Neural progenitor cell (in vitro differentiated cells): ENCODE measurements at regions not wholly inside any gene's neighbourhood (a gene's known extent, or its start where the extent isn't known, plus 50 kb on each side); places are given as distances from the start of the nearest gene placed in this dataset.
A peak's percentile ranks its signal among the peaks of the same experiment; 100 is the strongest.

Experiments used
- DNase-seq: peaks from one replicate; pipeline ENCODE4 v3.0.0-alpha.2; 2016; ENCODE audit warnings: low spot score
- H2AFZ ChIP-seq: fragments of 200-600 bp; sonication (generic); replicated peaks from 2 replicates; pipeline ENCODE4 v1.6.1; 2016; ENCODE audit warnings: antibody characterized with exemption
- H3F3A ChIP-seq: fragments of 200-600 bp; sonication (generic); 2 replicates; pipeline ENCODE4 v1.6.1; 2016; ENCODE audit warnings: antibody characterized with exemption, low read depth
- H3K27ac ChIP-seq: fragments of 200-600 bp; sonication (generic); 2 replicates; pipeline ENCODE4 v1.5.1; 2016; ENCODE audit warnings: mild to moderate bottlenecking
- H3K27me3 ChIP-seq: fragments of 200-600 bp; sonication (generic); 2 replicates; pipeline ENCODE4 v1.6.1; 2016; ENCODE audit warnings: mild to moderate bottlenecking, moderate library complexity
- H3K36me3 ChIP-seq: fragments of 200-600 bp; sonication (generic); 2 replicates; pipeline ENCODE4 v1.5.1; 2016
- H3K4me1 ChIP-seq: fragments of 200-600 bp; sonication (generic); 2 replicates; pipeline ENCODE4 v1.6.1; 2016; ENCODE audit warnings: mixed run types
- H3K4me2 ChIP-seq: fragments of 200-600 bp; sonication (generic); 2 replicates; pipeline ENCODE4 v1.6.1; 2016
- H3K4me3 ChIP-seq: fragments of 200-600 bp; sonication (generic); 2 replicates; pipeline ENCODE4 v1.5.1; 2016
- H3K79me2 ChIP-seq: fragments of 200-600 bp; sonication (generic); 2 replicates; pipeline ENCODE4 v1.6.1; 2016; ENCODE audit warnings: low read depth
- H3K9ac ChIP-seq: fragments of 200-600 bp; sonication (generic); 2 replicates; pipeline ENCODE4 v1.6.1; 2016
- H3K9me3 ChIP-seq: fragments of 200-600 bp; sonication (generic); 2 replicates; pipeline ENCODE4 v1.5.1; 2016; ENCODE audit warnings: low read depth
- H4K20me1 ChIP-seq: fragments of 200-600 bp; sonication (generic); 2 replicates; pipeline ENCODE4 v1.6.1; 2016; ENCODE audit warnings: low read depth
- H3K27ac Mint-ChIP-seq: 3 replicates; pipeline ENCODE4 v1.8.0; 2021; ENCODE audit warnings: mixed read lengths
- H3K27me3 Mint-ChIP-seq: 2 replicates; pipeline ENCODE4 v1.8.0; 2022; ENCODE audit warnings: low read depth, mild to moderate bottlenecking, inconsistent platforms, moderate library complexity, mixed read lengths; ENCODE audit not compliant: insufficient read depth
- H3K36me3 Mint-ChIP-seq: 3 replicates; pipeline ENCODE4 v1.8.0; 2021; ENCODE audit warnings: mixed read lengths
- H3K4me1 Mint-ChIP-seq: 3 replicates; pipeline ENCODE4 v1.8.0; 2021; ENCODE audit warnings: mixed read lengths
- H3K4me3 Mint-ChIP-seq: 3 replicates; pipeline ENCODE4 v1.8.0; 2021; ENCODE audit warnings: mild to moderate bottlenecking, moderate library complexity, mixed read lengths
- H3K9me3 Mint-ChIP-seq: 3 replicates; pipeline ENCODE4 v1.8.0; 2020; ENCODE audit warnings: mixed read lengths
- EZH2 ChIP-seq: fragments of 200-600 bp; sonication (generic); IDR thresholded peaks from 2 replicates; pipeline ENCODE4 v1.6.1; 2017; ENCODE audit warnings: antibody characterized with exemption, mild to moderate bottlenecking, moderate library complexity
- EZH2phosphoT487 ChIP-seq: fragments of 200-600 bp; sonication (generic); IDR thresholded peaks from 2 replicates; pipeline ENCODE4 v1.6.1; 2017; ENCODE audit warnings: antibody characterized with exemption
- TF ChIP-seq, protein P1 (sequence below): fragments of 200-600 bp; sonication (generic); IDR thresholded peaks from 2 replicates; pipeline ENCODE4 v1.5.1; 2017; ENCODE audit warnings: antibody characterized with exemption, mild to moderate bottlenecking

DNA sequence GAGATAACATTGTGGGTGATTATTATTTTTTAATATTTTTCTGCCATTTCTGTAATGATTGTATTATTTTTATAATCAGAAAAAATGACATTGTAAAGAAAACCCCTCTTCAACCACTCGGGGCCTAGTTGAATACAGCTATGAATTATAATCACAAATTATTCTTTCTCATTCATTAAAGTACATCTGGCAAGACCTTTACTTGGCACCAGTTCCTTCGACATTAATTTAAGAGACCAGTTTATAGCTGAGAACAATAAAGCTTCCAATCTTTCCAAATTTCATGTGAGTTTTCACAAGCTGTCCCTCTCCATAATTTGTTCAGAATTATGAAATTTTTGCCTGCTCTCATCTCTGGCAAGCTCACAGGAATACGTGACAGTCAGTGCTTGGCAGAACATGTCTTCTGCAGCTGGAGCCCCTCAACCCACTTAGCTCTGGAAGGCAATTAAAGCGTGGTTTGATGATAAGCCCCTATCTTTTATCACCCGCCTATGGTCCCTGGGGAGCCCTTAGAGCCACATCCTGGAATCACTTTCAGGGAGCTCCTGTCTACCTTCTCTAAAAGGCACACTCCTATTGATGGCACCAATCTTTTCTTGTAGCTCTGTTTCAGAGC, 201.8 kb upstream of the PRNP start:
- Mint-ChIP-seq H3K27me3 (no peaks in the 10 kb centered on the region), H3K36me3 (no peaks in the 10 kb centered on the region), H3K27ac (no peak overlapping the region), H3K9me3 (no peaks in the 10 kb centered on the region), H3K4me1 (no peaks in the 10 kb centered on the region), H3K4me3 (no peak overlapping the region)
- Histone ChIP-seq H2AFZ (peak overlapping the region; percentile 63), H3K4me2 (no peak overlapping the region), H3K27me3 (no peaks in the 10 kb centered on the region), H3K27ac (no peak overlapping the region), H3K9ac (no peak overlapping the region), H3K36me3 (no peaks in the 10 kb centered on the region), H3K79me2 (no peaks in the 10 kb centered on the region), H3K4me3 (no peak overlapping the region), H3F3A (no peaks in the 10 kb centered on the region), H4K20me1 (no peaks in the 10 kb centered on the region), H3K9me3 (no peaks in the 10 kb centered on the region), H3K4me1 (no peaks in the 10 kb centered on the region)
- TF ChIP-seq, protein P1, sequence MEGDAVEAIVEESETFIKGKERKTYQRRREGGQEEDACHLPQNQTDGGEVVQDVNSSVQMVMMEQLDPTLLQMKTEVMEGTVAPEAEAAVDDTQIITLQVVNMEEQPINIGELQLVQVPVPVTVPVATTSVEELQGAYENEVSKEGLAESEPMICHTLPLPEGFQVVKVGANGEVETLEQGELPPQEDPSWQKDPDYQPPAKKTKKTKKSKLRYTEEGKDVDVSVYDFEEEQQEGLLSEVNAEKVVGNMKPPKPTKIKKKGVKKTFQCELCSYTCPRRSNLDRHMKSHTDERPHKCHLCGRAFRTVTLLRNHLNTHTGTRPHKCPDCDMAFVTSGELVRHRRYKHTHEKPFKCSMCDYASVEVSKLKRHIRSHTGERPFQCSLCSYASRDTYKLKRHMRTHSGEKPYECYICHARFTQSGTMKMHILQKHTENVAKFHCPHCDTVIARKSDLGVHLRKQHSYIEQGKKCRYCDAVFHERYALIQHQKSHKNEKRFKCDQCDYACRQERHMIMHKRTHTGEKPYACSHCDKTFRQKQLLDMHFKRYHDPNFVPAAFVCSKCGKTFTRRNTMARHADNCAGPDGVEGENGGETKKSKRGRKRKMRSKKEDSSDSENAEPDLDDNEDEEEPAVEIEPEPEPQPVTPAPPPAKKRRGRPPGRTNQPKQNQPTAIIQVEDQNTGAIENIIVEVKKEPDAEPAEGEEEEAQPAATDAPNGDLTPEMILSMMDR = no peak
- TF ChIP-seq EZH2phosphoT487 (no peak), EZH2 (no peak)
- DNase-seq = no peak

DNA sequence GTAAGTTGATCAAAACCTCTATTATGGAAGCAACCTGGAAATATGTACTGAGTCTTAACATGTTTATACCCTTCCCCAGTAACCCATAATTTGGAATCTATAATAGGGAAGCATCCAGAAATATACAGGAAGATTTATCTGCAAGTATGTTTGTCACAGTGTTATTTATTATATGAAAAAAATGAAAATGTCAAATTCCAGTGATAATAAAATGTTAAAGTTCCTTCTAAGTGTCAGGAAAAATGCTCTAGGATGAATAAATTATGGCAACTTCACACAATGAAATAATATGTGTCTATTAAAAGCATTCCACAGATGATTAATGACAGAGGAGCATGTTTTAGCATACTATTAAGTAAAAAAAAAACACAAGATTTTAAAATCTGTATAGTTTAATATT, 202.3 kb upstream of the PRNP start:
- Histone ChIP-seq H3K27me3 (no peaks in the 10 kb centered on the region), H4K20me1 (no peaks in the 10 kb centered on the region), H3K4me1 (no peaks in the 10 kb centered on the region), H3K9me3 (no peaks in the 10 kb centered on the region), H3K4me3 (no peak overlapping the region), H3K27ac (no peak overlapping the region), H3K9ac (no peak overlapping the region), H3K79me2 (no peaks in the 10 kb centered on the region), H3F3A (no peaks in the 10 kb centered on the region), H3K4me2 (no peak overlapping the region), H2AFZ (no peak overlapping the region), H3K36me3 (no peaks in the 10 kb centered on the region)
- H3K4me3 Mint-ChIP-seq = no peak overlapping the region
- H3K4me1 Mint-ChIP-seq = no peaks in the 10 kb centered on the region
- no peaks in the 10 kb centered on the region for H3K36me3 Mint-ChIP-seq
- DNase-seq = no peak
- H3K9me3 Mint-ChIP-seq = no peaks in the 10 kb centered on the region
- TF ChIP-seq EZH2 = no peak
- TF ChIP-seq, protein P1 = no peak
- TF ChIP-seq EZH2phosphoT487 = no peak
- H3K27me3 Mint-ChIP-seq = no peaks in the 10 kb centered on the region
- no peak overlapping the region for H3K27ac Mint-ChIP-seq

DNA sequence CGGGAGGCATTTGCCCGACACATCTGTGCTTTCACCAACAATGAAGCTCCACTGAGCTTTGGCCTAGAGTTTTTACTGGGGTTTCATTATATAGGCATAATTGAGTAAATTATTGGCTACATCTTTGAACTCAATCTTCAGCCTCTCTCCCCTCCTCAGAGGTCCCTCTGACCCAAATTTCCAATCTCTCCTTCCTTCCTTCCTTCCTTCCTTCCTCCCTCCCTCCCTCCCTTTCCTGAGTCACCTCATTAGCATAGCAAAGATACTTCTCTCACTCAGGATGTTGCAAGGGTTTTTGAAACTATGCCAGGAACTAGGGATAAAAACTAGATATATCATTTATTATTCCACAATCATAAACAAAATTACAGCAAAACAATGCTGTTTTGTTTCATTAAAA, 202.8 kb upstream of the PRNP start:
- Histone ChIP-seq H3K27ac (no peak overlapping the region), H3F3A (no peaks in the 10 kb centered on the region), H3K9ac (no peak overlapping the region), H3K9me3 (no peaks in the 10 kb centered on the region), H3K4me1 (no peaks in the 10 kb centered on the region), H3K79me2 (no peaks in the 10 kb centered on the region), H4K20me1 (no peaks in the 10 kb centered on the region), H3K27me3 (no peaks in the 10 kb centered on the region), H3K4me3 (no peak overlapping the region), H2AFZ (no peak overlapping the region), H3K4me2 (no peak overlapping the region), H3K36me3 (no peaks in the 10 kb centered on the region)
- Mint-ChIP-seq H3K36me3 (no peaks in the 10 kb centered on the region), H3K4me1 (no peaks in the 10 kb centered on the region), H3K27ac (no peak overlapping the region), H3K9me3 (no peaks in the 10 kb centered on the region), H3K27me3 (no peaks in the 10 kb centered on the region), H3K4me3 (no peak overlapping the region)
- DNase-seq = no peak
- TF ChIP-seq, protein P1 = no peak
- TF ChIP-seq EZH2phosphoT487 (no peak), EZH2 (no peak)
